Right atrium auricular region (tissue), 2 donors: ENCODE measurements at regions not wholly inside any gene's neighbourhood (a gene's known extent, or its start where the extent isn't known, plus 50 kb on each side); places are given as distances from the start of the nearest gene placed in this dataset.
"Not testable (repeated sequence)": the region's sequence is repeated elsewhere in the genome, so short reads cannot be mapped to it uniquely, and the experiment has no call there.

Experiments used
- DNase-seq: peaks from one replicate; pipeline ENCODE4 v3.0.0-alpha.2; 2019; ENCODE audit warnings: low spot score
- H3K27ac ChIP-seq, 2 donors: fragments of 200-600 bp; sonication (generic); 1 replicate in 1 of 2; 2 replicates in 1 of 2; pipeline ENCODE4 v1.5.1; 2016 to 2019
- H3K27me3 ChIP-seq, 2 donors: fragments of 200-600 bp; sonication (generic); one replicate each; pipeline versions ENCODE4 v1.5.1 to v1.6.0; 2017 to 2019
- H3K36me3 ChIP-seq: fragments of 200-600 bp; sonication (generic); one replicate; pipeline ENCODE4 v1.5.1; 2016
- H3K4me1 ChIP-seq, 2 donors: fragments of 200-600 bp; sonication (generic); one replicate each; pipeline versions ENCODE4 v1.5.1 to v1.6.0; 2017 to 2019
- H3K4me3 ChIP-seq, 2 donors: fragments of 200-600 bp; sonication (generic); 1 replicate in 1 of 2; 2 replicates in 1 of 2; pipeline ENCODE4 v1.5.1; 2017 to 2019; ENCODE audit warnings: mild to moderate bottlenecking in 1 of 2, moderate library complexity in 1 of 2
- H3K9me3 ChIP-seq, 2 donors: fragments of 200-600 bp; sonication (generic); one replicate each; pipeline ENCODE4 v1.5.1; 2019
- microRNA-seq, 2 donors: library from miRNA; unstranded; fragments of <30 nt; microRNA quantifications; one replicate each; pipeline ENCODE4, GENCODE V29; 2016 to 2017; ENCODE audit warnings: borderline number of aligned reads in 2 of 2, borderline replicate concordance in 1 of 2

DNA sequence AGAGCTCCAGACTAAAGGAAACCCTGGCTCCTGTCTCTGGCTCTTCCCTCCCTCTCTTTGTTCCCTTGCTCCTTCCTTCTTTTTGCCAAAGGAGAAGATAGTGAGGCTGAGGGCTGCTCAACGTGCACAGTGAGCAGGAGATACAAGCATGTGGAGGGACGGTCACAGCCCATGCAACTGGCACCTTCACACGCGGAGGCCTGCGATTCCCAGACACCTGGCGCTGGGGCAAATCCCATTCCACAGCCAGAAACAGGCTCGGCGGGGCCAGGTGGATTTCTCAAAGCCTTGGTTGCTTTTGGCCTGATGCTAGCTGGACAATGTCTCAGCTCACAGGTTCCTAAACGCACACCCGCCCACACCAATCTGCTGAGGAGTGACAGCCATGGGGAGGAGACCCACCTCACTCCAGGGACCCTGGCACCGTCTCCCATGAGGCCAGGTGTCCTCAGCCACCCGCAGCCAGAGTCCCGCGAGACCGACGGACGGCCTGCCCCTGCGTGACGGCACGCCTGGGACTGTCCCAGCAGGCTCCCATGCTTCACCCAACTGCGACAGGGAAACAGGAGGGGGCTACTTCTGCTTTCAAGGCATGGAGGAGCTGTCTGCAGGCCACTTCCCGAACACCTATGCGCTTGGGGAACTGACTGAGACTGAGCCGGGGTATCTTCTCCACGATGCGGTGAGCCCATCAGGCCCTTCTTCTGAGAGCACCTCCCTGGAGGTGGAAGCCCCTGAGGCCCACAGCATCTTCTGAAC, 56.2 kb upstream of the SPN start:
- H3K4me3 ChIP-seq, H3K9me3 ChIP-seq, DNase-seq, H3K36me3 ChIP-seq, H3K27me3 ChIP-seq: not testable (repeated sequence)
- Histone ChIP-seq H3K27ac (peak overlapping the region; percentile 70 to 87), H3K4me1 (peaks cover 0 to 46% of the 10 kb centered on the region in 2 donors)

DNA sequence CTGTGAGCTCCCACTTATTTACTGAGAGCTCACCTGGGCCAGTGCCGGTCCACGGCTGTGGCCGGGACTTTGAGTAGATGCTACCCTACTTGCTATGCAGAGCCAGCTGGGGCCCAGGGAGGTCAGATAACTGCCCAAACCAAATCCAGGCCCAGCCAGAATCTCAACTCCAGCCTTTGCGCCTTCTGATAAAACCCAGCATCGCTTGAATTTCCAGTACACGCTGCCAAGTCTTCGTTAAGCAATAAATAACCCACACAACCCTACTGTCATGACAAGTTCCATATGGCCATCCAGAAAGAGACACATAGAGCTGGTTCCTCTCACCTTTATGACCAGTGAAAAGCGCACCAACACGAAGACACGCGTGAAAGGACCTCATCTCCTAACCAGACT, 55.6 kb upstream of the SPN start:
- Histone ChIP-seq H3K27ac (peak overlapping the region; percentile 70 to 87), H3K4me1 (peaks cover 0 to 41% of the 10 kb centered on the region in 2 donors)
- H3K4me3 ChIP-seq, H3K27me3 ChIP-seq, H3K36me3 ChIP-seq, H3K9me3 ChIP-seq, DNase-seq: not testable (repeated sequence)

- H3K36me3 ChIP-seq, DNase-seq, H3K27me3 ChIP-seq, H3K9me3 ChIP-seq, H3K4me1 ChIP-seq: not testable (repeated sequence)
- Histone ChIP-seq H3K27ac (peak overlapping the region; percentile 66 to 73), H3K4me3 (peak overlapping the region; percentile 63 to 68)
Observed at GRCh38 chr16:29612381-29613306, 50.4 kb upstream of the SPN start.

Small RNAs in the stretch of these regions (microRNA-seq; reads per million reads assigned to microRNA genes)
- gene MIR3680-2, result 0 reads per million in 2 donors
